ENCODE measurements at regions not wholly inside any gene's neighbourhood (a gene's known extent, or its start where the extent isn't known, plus 50 kb on each side); places are given as distances from the start of the nearest gene placed in this dataset.

DNA sequence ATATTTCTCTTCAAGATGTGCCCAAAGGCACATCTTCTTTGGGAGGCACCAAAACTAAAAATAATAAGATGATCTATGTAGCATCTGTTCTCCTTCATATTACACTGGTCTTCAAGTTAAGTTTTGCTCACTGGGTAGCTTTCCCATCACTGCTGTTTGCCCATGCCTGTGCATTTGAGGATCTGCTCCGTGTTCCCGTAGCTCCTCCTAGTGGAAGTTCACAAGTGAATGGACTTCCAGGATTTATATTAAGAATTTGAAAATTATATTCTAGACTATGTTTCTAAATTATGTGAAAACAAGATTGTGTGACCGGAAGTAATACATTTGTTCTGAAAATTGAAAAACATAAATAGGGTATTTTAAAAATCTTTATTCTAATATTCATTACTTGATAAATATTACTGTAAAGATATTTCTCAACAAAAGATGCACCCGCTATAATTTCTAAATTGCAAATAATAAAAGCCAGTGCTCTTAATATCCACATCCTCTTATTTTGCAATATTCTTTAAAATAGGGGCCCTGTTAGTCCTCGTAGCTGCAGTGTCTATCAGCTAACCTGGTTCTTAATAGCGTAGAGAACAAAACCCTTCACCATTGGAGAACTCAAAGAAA lies 147.7 kb downstream of the RBM46 start:
- no peak overlapping the region for H3K4me3 Mint-ChIP-seq
- TF ChIP-seq, protein P1, sequence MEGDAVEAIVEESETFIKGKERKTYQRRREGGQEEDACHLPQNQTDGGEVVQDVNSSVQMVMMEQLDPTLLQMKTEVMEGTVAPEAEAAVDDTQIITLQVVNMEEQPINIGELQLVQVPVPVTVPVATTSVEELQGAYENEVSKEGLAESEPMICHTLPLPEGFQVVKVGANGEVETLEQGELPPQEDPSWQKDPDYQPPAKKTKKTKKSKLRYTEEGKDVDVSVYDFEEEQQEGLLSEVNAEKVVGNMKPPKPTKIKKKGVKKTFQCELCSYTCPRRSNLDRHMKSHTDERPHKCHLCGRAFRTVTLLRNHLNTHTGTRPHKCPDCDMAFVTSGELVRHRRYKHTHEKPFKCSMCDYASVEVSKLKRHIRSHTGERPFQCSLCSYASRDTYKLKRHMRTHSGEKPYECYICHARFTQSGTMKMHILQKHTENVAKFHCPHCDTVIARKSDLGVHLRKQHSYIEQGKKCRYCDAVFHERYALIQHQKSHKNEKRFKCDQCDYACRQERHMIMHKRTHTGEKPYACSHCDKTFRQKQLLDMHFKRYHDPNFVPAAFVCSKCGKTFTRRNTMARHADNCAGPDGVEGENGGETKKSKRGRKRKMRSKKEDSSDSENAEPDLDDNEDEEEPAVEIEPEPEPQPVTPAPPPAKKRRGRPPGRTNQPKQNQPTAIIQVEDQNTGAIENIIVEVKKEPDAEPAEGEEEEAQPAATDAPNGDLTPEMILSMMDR (conservative IDR thresholded peaks at IDR 0.05): peak; percentile 67
- peaks cover 16% of the 10 kb centered on the region for H3K9me3 Mint-ChIP-seq
- no peak for DNase-seq (ENCODE audit: low read depth, low spot score)
- peaks cover 2% of the 10 kb centered on the region for H3K27me3 Mint-ChIP-seq (ENCODE audit: low read depth)
- H3K4me1 Mint-ChIP-seq: no peaks in the 10 kb centered on the region
- no peak overlapping the region for H3K27ac Mint-ChIP-seq (ENCODE audit: unreplicated experiment)
- H3K36me3 Mint-ChIP-seq (ENCODE audit: low read depth): peaks cover 3% of the 10 kb centered on the region

DNA sequence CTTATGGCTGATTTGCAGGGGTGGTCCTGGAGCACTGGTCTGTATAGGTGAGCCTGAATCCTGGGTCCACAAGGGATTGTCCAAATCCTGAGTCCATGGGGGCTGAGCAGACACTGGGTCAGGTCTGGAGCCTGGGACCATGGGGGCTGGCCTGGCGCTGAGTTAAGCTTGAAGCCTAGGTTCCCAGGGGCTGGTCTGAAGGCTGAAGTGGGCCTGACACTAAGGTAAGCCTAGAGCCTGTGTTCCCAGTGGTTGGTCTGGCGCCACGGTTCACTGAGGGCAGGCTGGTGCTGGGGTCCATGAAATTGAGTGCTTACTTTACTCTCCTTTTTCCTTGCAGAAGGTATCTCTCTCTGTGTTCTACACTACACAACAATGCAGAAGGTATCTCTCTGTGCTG lies 155.8 kb downstream of the RBM46 start:
- Mint-ChIP-seq H3K9me3 (peaks cover 15% of the 10 kb centered on the region), H3K4me1 (peaks cover 18% of the 10 kb centered on the region), H3K27me3 (ENCODE audit: low read depth) (no peaks in the 10 kb centered on the region), H3K27ac (ENCODE audit: unreplicated experiment) (no peak overlapping the region), H3K36me3 (ENCODE audit: low read depth) (peaks cover 3% of the 10 kb centered on the region), H3K4me3 (no peak overlapping the region)
- TF ChIP-seq, protein P1 (conservative IDR thresholded peaks at IDR 0.05): no peak
- DNase-seq (ENCODE audit: low read depth, low spot score): no peak

DNA sequence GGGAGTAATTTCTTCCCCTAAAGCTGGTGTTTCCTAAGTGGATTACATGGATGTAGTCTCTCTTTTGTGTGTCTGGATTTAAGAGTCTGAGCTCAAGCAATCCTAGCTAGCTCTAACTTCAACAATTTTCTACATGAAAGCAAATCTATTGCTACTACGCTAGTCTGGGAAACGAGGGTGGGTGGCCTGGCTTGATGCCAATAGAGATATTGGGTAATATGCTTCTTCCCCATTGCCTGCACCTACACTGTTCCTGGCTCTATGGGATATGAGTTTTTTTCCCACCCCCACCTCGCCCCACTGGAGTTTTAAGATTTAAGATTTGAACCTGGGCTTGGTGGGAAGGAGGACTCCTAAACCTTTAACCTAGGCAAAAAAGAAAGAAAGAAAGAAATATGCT lies 158.8 kb downstream of the RBM46 start:
- H3K27ac Mint-ChIP-seq (ENCODE audit: unreplicated experiment): no peak overlapping the region
- TF ChIP-seq, protein P1 (conservative IDR thresholded peaks at IDR 0.05): no peak
- H3K4me1 Mint-ChIP-seq: peaks cover 19% of the 10 kb centered on the region

DNA sequence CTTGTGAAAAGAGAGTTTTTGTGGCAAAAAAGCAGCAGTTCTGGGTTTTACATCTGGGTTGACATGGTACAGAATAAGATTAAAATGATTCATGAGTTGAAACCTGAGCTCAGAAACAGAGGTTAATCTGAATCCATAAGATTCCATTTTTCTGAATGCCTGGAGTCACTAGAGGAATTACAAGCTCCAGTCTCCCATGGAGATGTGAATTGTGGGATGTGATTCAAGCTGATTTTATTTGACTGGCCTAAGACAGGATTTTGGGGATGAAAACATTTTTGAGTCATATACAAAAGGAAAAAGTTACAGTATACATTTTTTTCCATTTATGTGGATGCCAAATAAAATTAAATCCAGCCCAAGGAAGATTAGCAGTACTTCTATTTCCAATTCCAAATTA lies 161.1 kb downstream of the RBM46 start:
- H3K4me1 Mint-ChIP-seq: peaks cover 19% of the 10 kb centered on the region
- H3K4me3 Mint-ChIP-seq: no peak overlapping the region
- no peak overlapping the region for H3K27ac Mint-ChIP-seq (ENCODE audit: unreplicated experiment)

More for the DNA sequence above, 158.8 kb downstream of the RBM46 start:
- H3K36me3 Mint-ChIP-seq (ENCODE audit: low read depth): no peaks in the 10 kb centered on the region
- H3K4me3 Mint-ChIP-seq: no peak overlapping the region
- H3K9me3 Mint-ChIP-seq: peaks cover 6% of the 10 kb centered on the region
- DNase-seq (ENCODE audit: low read depth, low spot score): no peak
- H3K27me3 Mint-ChIP-seq (ENCODE audit: low read depth): no peaks in the 10 kb centered on the region

DNA sequence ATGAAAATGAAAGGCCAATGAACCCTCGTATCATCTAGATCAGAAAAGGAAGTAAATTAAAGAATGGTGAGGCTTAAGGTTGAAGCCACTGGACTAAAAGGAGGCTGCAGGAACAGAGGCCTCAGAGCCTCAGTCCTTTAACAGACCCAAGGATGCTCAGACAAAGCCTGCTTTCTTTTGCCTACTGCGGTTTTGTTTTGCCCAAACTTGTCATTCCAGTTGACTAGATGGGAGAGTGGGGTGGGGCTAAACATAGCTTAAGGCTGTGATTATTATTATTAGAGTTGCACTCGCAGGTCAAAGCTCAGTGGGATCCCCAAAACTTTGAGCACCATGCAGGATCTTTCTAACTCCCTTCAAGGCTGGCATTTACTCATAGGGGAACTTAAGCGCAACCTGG lies 163.9 kb downstream of the RBM46 start:
- peaks cover 6% of the 10 kb centered on the region for H3K4me1 Mint-ChIP-seq
- TF ChIP-seq, protein P1 (conservative IDR thresholded peaks at IDR 0.05): no peak
- H3K4me3 Mint-ChIP-seq: no peak overlapping the region
- no peak overlapping the region for H3K27ac Mint-ChIP-seq (ENCODE audit: unreplicated experiment)
- no peaks in the 10 kb centered on the region for H3K27me3 Mint-ChIP-seq (ENCODE audit: low read depth)
- DNase-seq (ENCODE audit: low read depth, low spot score): no peak
- H3K9me3 Mint-ChIP-seq: peaks cover 1% of the 10 kb centered on the region
- H3K36me3 Mint-ChIP-seq (ENCODE audit: low read depth): no peaks in the 10 kb centered on the region

More for the DNA sequence above, 161.1 kb downstream of the RBM46 start:
- TF ChIP-seq, protein P1 (conservative IDR thresholded peaks at IDR 0.05): no peak
- Mint-ChIP-seq H3K9me3 (peaks cover 3% of the 10 kb centered on the region), H3K36me3 (ENCODE audit: low read depth) (no peaks in the 10 kb centered on the region), H3K27me3 (ENCODE audit: low read depth) (no peaks in the 10 kb centered on the region)
- DNase-seq (ENCODE audit: low read depth, low spot score): no peak
